Stimulated activated effector memory CD8-positive, alpha-beta T cell treated with anti-CD3 and anti-CD28 coated beads, Interleukin-12 subunit alpha, Interleukin-12 subunit beta, amount 100 ng/mL, for 72 hours (primary cell): ENCODE measurements at regions not wholly inside any gene's neighbourhood (a gene's known extent, or its start where the extent isn't known, plus 50 kb on each side); places are given as distances from the start of the nearest gene placed in this dataset.

Source experiments
- ATAC-seq: fragments of 150-1000 bp; cut with Tn5 transposase; 2 replicates; pipeline ENCODE4 v1.10.0; 2021
- DNase-seq, 2 donors: peaks; one replicate each; pipeline ENCODE4 v3.0.0; 2021 to 2022; ENCODE audit warnings: low spot score in 2 of 2
- H3K27ac Mint-ChIP-seq: one replicate; pipeline ENCODE4 v1.8.0; 2022; ENCODE audit warnings: mild to moderate bottlenecking, mixed read lengths
- H3K36me3 Mint-ChIP-seq: one replicate; pipeline ENCODE4 v1.8.0; 2022; ENCODE audit warnings: mild to moderate bottlenecking, mixed read lengths
- H3K4me1 Mint-ChIP-seq: one replicate; pipeline ENCODE4 v1.8.0; 2022; ENCODE audit warnings: mixed read lengths
- H3K4me3 Mint-ChIP-seq: one replicate; pipeline ENCODE4 v1.8.0; 2022; ENCODE audit warnings: mild to moderate bottlenecking, mixed read lengths
- H3K9me3 Mint-ChIP-seq: one replicate; pipeline ENCODE4 v1.8.0; 2022; ENCODE audit warnings: mixed read lengths

DNA sequence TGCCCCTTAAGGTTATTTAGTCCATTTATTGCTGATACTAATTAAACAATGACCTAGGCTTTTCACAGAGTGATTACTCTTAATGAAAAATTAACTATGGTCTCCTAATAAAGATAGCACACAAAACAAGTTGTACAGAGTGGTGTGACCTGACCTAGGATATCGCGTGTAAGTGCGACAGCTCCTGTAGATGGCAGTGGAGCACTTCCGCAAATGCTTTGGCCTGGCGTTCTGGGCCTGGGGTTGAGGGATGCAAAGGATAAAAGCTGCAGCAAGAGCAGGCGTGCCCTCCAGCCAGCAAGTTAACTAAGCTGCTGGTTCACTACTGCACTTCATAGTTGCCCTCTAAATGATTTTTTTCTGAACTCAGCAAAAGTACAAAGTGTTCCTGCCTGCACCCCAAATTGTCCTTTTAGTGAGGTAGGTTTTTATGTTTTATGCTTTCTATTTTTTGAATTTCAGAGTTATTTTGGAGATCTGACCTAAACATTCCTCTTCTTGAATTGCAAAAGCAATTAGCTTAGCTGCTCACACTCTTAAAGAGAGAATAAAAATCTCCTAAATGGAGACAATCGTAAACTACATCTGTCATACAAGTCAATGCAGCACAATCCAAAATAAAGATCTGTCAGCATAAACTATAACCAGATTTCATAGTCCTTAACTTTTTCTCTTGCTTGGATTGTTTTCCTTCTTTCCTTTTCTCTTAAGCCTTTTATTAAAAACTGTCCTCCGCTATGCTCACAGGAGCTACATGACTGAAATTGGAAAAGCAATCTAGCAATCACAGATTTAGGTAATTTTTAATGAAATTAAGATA is 379.6 kb downstream of the LRIG3 start:
- Mint-ChIP-seq H3K4me3 (no peak overlapping the region), H3K27ac (no peak overlapping the region), H3K36me3 (no peaks in the 10 kb centered on the region), H3K4me1 (no peaks in the 10 kb centered on the region), H3K9me3 (peaks cover 3% of the 10 kb centered on the region)
- DNase-seq (no peak), ATAC-seq (no peak)

DNA sequence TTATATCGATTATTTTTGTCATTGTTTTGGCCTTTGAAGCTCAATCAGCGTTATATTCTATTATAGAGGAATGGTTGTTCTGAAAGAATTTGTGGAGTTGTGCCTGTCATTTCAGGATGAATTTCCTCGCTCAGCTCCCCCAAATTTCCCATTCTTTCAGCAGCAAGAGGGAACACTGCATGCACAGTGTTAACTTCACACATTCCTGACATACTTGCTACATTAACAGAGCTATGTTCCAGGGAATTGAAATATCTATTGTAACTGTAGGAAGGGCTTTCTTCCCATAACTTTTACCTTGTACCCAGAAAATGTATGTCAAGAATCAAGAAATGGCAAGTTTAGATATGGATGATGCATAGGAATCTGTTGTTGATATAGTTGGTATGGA is 379.0 kb downstream of the LRIG3 start:
- Mint-ChIP-seq H3K9me3 (peaks cover 3% of the 10 kb centered on the region), H3K4me3 (no peak overlapping the region), H3K27ac (no peak overlapping the region), H3K4me1 (no peaks in the 10 kb centered on the region), H3K36me3 (no peaks in the 10 kb centered on the region)
- ATAC-seq (no peak), DNase-seq (no peak)

DNA sequence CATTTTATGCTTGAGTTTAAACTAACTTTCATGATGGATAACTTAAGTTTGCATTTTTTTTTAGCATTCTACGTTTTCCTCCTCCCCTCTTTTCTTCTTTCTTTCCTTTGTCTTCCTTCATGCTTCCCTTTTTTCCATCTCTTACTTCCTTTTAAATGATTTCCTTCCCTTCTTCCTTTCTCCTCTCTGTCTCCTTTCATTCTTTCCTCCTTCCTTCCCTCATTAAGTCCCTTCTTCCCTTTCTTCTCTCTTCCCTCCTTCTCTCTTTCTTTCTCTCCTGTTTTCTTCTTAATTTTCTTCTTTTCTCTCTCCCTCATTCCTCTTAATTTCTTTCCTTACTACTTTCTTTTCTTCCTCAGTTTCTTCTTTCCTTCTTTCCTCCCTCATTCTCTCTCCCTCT is 376.0 kb downstream of the LRIG3 start:
- H3K27ac Mint-ChIP-seq, result no peak overlapping the region
- H3K4me3 Mint-ChIP-seq, result no peak overlapping the region
- DNase-seq (no peak), ATAC-seq (no peak)
- H3K9me3 Mint-ChIP-seq, result peaks cover 5% of the 10 kb centered on the region
- no peaks in the 10 kb centered on the region for H3K4me1 Mint-ChIP-seq
- no peaks in the 10 kb centered on the region for H3K36me3 Mint-ChIP-seq

DNA sequence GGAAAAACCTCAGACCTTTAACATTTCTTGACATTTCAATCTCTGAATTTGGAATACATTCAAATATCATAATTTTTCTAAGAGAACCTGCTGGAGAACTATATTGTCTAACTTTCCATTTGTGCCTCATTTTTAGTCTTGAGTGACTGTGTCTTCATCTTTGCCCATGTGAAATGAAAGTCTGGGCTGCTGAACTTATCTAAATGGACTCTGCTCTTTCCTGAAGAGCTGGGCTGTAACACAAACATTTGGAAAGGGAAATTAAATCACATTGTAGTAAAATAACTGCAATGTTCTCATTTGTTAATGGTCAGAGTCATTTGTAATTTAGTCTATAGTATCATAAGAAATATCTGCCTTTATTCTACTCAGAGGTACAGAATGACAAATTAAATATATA is 373.1 kb downstream of the LRIG3 start:
- Mint-ChIP-seq H3K27ac (no peak overlapping the region), H3K4me3 (no peak overlapping the region), H3K4me1 (no peaks in the 10 kb centered on the region), H3K36me3 (no peaks in the 10 kb centered on the region), H3K9me3 (peaks cover 5% of the 10 kb centered on the region)
- DNase-seq (no peak), ATAC-seq (no peak)

DNA sequence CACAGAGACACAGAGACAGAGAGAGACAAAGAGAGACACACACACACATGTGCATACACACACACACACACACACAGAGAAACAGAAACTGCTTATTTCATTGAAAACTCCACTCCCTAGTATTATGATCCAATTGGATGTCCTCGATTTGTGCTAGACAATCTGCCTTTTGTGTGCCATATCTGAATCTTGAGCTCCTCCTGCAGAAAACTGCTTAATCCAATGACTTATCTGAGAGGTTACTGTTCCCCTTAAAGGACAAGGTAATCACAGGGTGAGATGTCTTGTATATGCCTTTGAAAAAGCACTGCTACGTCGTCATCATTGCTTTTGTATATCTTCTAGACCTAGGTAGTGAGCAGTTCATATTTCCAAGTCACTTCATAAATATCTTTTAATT is 371.5 kb downstream of the LRIG3 start:
- Mint-ChIP-seq H3K4me3 (no peak overlapping the region), H3K36me3 (no peaks in the 10 kb centered on the region), H3K27ac (no peak overlapping the region), H3K4me1 (no peaks in the 10 kb centered on the region), H3K9me3 (peaks cover 5% of the 10 kb centered on the region)
- no peak for DNase-seq
- no peak for ATAC-seq

DNA sequence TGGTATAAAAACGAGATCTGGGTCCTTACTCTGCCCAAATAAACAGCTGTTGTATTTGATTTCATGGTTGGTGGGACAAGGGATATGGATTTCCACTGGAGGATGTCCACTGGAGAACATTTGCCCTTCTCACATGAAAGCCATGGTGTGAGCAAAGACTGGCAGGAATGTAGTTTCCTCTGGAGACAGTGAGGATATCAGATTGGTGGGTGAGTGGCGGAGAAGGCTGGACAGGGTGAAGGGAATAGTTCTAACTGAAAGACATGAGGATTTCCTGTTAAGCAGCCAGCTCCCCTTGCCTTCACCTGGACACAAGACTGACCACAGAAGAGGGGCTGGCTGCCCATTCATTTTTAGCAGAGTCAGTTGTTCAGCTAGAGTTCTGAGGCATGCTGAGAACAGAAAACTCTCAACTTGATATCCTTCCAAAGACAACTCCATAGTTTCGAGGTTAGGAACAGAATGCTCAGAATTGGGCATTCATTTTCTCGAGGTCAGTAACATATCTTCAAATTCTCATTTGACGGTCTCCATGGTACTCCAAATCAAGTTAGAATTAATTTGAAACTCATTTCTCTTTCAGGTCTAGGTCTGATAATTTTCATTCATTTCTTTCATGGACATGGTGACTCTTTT is 365.7 kb downstream of the LRIG3 start:
- Mint-ChIP-seq H3K27ac (no peak overlapping the region), H3K4me3 (no peak overlapping the region), H3K9me3 (no peaks in the 10 kb centered on the region), H3K36me3 (no peaks in the 10 kb centered on the region), H3K4me1 (no peaks in the 10 kb centered on the region)
- ATAC-seq (no peak), DNase-seq (no peak)

DNA sequence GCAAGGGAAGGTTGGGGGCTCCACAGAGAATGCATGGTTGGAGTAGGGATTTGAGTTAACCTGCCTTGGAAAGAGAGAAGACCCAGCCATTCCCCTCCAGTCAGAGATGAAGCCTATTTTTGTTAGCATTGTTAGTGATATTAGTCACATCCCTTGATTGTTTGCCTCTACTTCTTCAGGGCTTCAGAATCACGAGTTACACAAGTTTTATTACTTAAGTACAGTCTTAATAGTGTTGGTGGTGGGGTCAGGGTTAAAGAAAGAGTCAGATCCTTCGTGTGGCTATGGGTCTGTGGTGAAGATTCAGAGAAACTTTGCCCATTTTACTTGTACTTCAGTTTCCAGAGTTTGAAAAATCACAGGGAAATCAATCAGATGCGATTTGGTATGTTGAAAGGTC is 363.1 kb downstream of the LRIG3 start:
- H3K4me1 Mint-ChIP-seq, result no peaks in the 10 kb centered on the region
- no peaks in the 10 kb centered on the region for H3K9me3 Mint-ChIP-seq
- no peak for ATAC-seq
- no peak overlapping the region for H3K4me3 Mint-ChIP-seq
- DNase-seq, result no peak
- H3K36me3 Mint-ChIP-seq, result no peaks in the 10 kb centered on the region
- H3K27ac Mint-ChIP-seq, result no peak overlapping the region

DNA sequence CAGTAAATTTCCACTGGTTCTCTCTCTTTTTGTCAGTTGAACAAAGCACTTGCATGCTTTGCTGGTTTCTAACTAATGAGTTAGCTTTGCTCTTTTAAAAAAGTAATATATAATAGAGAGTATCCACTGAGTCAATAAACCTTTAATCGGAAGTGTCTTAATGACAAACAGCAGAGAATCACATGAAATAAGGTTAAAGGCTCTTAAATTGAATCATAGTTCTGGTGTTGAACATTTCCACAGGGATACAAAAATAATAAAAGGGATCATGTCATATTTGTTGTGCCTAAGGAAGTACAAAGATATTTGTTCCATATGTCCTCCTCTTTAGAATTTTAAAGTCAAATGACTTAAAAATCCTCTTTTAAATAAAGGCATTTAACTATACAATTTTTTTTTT is 362.6 kb downstream of the LRIG3 start:
- Mint-ChIP-seq H3K9me3 (no peaks in the 10 kb centered on the region), H3K4me1 (no peaks in the 10 kb centered on the region), H3K36me3 (no peaks in the 10 kb centered on the region), H3K27ac (no peak overlapping the region), H3K4me3 (no peak overlapping the region)
- DNase-seq (no peak), ATAC-seq (no peak)

DNA sequence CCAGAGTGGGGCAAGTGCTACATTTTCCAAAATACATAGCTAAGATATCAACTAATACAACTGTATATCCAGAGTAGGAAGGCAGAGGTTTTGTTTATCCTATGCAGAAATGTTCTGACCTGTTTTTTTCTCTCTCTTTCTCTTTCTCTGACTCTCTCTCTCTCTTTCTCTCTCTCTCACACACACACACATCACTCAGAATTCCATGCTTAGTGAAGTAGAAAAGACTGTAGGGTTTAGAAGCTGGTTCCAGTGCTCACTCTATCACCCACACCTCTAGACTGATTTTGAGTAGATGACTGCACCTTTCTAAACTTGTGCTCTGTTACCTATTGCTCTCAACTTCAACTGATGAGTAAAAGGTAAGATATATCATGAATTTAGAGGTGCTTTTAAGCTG is 356.7 kb downstream of the LRIG3 start:
- Mint-ChIP-seq H3K27ac (no peak overlapping the region), H3K4me3 (no peak overlapping the region), H3K36me3 (no peaks in the 10 kb centered on the region), H3K9me3 (no peaks in the 10 kb centered on the region), H3K4me1 (no peaks in the 10 kb centered on the region)
- ATAC-seq, result no peak
- DNase-seq, result no peak

DNA sequence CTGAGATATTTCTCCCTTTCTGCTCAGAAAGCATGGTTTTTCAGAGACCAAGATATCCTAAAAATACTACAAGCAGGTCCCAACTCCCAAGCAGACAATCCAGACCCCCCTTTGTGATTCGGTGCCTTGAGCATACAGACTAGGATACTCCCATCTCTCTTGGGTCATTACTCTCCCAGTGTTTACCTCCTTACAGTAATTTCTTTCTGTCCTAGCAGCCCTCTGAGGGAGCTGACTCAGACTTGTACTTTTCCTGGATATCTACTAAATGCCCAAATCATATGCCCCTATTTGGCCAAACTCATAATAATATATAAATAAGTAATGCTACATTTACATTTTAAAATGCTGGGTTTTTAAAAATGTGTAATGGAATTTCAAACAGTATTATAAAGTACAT is 355.6 kb downstream of the LRIG3 start:
- Mint-ChIP-seq H3K9me3 (no peaks in the 10 kb centered on the region), H3K36me3 (no peaks in the 10 kb centered on the region), H3K27ac (no peak overlapping the region), H3K4me1 (no peaks in the 10 kb centered on the region), H3K4me3 (no peak overlapping the region)
- ATAC-seq (no peak), DNase-seq (no peak)

DNA sequence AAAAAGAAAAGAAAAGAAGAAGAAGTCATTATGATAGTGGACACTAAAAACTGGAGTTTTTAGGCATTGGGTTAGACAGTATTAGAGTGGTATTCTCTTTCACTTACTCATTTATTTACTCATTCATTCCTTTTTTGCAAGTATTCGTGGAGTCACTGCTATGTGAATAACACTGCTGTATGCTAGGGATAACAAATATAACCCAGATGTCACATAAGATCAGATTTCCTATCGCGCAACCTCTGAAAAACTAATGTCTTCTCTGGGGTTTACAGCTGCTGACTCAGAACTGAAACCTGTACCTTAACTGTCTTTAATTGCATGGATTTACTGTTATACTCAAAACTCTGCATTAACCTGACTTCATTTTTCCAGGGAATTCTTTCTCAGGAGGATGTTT is 353.7 kb downstream of the LRIG3 start:
- no peak overlapping the region for H3K27ac Mint-ChIP-seq
- H3K4me3 Mint-ChIP-seq, result no peak overlapping the region
- DNase-seq, result no peak
- no peaks in the 10 kb centered on the region for H3K9me3 Mint-ChIP-seq
- ATAC-seq, result no peak
- no peaks in the 10 kb centered on the region for H3K36me3 Mint-ChIP-seq
- no peaks in the 10 kb centered on the region for H3K4me1 Mint-ChIP-seq

DNA sequence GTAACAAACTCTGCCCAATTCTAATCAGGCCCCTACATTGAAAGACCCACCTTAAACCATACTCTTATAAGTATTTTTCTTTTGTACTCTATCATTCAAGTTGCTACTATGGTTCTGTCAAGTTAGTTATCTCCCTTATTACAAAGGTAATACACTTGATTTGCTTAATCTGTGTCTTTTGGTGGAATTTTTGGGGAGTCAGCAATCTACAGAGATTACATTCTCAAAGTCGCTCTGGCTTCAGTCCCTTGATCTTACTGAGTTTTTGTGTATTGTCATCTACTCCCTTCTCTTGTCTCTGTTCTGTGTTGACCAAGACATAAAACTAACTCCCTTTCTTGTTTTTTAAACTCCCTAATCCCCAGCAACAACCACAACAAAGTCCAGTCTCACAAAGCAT is 353.1 kb downstream of the LRIG3 start:
- no peak for ATAC-seq
- Mint-ChIP-seq H3K4me1 (no peaks in the 10 kb centered on the region), H3K27ac (no peak overlapping the region), H3K4me3 (no peak overlapping the region), H3K36me3 (no peaks in the 10 kb centered on the region), H3K9me3 (no peaks in the 10 kb centered on the region)
- no peak for DNase-seq

DNA sequence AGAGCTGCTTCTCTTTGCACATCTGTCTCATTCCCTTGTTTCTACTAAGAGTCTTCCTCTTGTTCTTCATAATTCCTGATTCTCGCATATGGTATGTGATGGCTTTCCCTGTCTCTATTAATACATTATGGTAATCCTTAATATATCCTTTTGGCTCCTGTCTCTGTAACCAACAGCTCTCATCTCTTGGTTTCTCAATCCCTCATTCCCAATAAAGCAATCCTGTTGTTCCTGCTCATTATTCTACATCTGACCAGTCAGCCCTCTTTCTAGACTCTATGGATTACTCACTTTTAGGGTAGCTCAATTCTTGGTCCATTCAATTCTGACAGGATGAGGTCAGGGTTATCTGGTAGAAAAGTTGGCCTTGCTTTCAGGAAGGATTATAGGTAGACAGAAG is 349.9 kb downstream of the LRIG3 start:
- Mint-ChIP-seq H3K9me3 (peaks cover 2% of the 10 kb centered on the region), H3K4me3 (no peak overlapping the region), H3K36me3 (no peaks in the 10 kb centered on the region), H3K27ac (no peak overlapping the region), H3K4me1 (no peaks in the 10 kb centered on the region)
- DNase-seq (no peak), ATAC-seq (no peak)

DNA sequence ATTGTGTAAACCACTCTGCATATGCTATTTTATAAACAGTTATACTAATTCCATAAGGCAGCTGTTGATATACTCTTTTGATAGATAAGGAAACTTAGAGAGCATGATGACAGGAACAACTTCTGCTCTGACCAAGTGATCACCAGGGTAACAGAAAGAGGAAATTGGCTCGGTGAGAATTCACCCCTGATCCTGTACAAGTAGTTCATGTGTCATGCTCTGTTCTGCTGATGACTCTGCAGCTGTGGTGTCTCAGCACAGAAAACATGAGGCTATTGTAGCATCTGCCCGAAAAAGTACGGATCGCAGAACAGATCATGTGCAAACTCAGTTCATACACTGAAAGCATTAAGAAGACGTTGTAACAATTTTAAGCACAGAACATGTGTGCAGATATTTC is 345.0 kb downstream of the LRIG3 start:
- no peak overlapping the region for H3K27ac Mint-ChIP-seq
- H3K9me3 Mint-ChIP-seq, result peaks cover 2% of the 10 kb centered on the region
- no peak for ATAC-seq
- H3K4me3 Mint-ChIP-seq, result no peak overlapping the region
- no peak for DNase-seq
- H3K4me1 Mint-ChIP-seq, result no peaks in the 10 kb centered on the region
- H3K36me3 Mint-ChIP-seq, result no peaks in the 10 kb centered on the region

DNA sequence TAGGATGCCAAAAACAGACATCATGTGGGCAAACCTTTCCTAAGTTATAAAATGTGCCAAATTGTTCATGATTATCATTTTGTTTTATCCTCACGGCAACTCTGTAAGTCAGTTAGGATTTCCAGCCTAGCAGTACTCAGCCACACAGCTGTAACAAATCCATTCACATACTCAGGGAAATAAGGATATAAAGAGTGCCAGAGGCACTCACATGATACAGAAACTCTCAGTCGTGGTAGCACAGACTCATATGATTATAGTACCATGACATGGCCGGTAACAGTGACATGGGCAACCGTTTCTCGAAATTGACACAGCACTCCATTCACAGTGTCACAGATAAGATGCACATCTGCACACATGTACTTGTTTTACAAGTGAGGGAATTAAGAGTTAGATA is 344.2 kb downstream of the LRIG3 start:
- Mint-ChIP-seq H3K27ac (no peak overlapping the region), H3K4me1 (no peaks in the 10 kb centered on the region), H3K4me3 (no peak overlapping the region), H3K9me3 (peaks cover 2% of the 10 kb centered on the region), H3K36me3 (no peaks in the 10 kb centered on the region)
- DNase-seq (no peak), ATAC-seq (no peak)

DNA sequence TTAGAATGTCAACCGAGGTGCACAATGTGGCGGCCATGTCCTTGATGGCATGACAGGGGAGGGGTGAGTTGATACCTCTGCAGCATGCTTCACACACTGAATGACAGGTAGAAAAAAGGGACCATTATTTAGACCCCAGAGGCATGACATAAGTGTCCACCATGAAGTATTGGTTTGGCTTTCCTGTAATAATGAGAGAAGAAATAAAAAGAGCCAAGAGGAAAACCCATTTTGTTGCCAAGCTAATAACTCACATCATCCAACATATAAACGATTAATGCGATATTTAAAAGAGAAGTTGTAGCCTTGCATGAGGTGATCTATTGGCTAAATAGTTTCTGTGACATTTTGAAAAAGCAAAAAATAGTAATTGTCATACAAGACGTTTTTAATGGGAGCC is 343.4 kb downstream of the LRIG3 start:
- Mint-ChIP-seq H3K27ac (no peak overlapping the region), H3K4me3 (no peak overlapping the region), H3K9me3 (peaks cover 2% of the 10 kb centered on the region), H3K4me1 (no peaks in the 10 kb centered on the region), H3K36me3 (no peaks in the 10 kb centered on the region)
- no peak for ATAC-seq
- no peak for DNase-seq
